Neural progenitor cell (in vitro differentiated cells): ENCODE measurements at regions not wholly inside any gene's neighbourhood (a gene's known extent, or its start where the extent isn't known, plus 50 kb on each side); places are given as distances from the start of the nearest gene placed in this dataset.

Source experiments
- DNase-seq: peaks from one replicate; pipeline ENCODE4 v3.0.0-alpha.2; 2016; ENCODE audit warnings: low spot score
- H2AFZ ChIP-seq: fragments of 200-600 bp; sonication (generic); replicated peaks from 2 replicates; pipeline ENCODE4 v1.6.1; 2016; ENCODE audit warnings: antibody characterized with exemption
- H3F3A ChIP-seq: fragments of 200-600 bp; sonication (generic); 2 replicates; pipeline ENCODE4 v1.6.1; 2016; ENCODE audit warnings: antibody characterized with exemption, low read depth
- H3K27ac ChIP-seq: fragments of 200-600 bp; sonication (generic); 2 replicates; pipeline ENCODE4 v1.5.1; 2016; ENCODE audit warnings: mild to moderate bottlenecking
- H3K27me3 ChIP-seq: fragments of 200-600 bp; sonication (generic); 2 replicates; pipeline ENCODE4 v1.6.1; 2016; ENCODE audit warnings: mild to moderate bottlenecking, moderate library complexity
- H3K36me3 ChIP-seq: fragments of 200-600 bp; sonication (generic); 2 replicates; pipeline ENCODE4 v1.5.1; 2016
- H3K4me1 ChIP-seq: fragments of 200-600 bp; sonication (generic); 2 replicates; pipeline ENCODE4 v1.6.1; 2016; ENCODE audit warnings: mixed run types
- H3K4me2 ChIP-seq: fragments of 200-600 bp; sonication (generic); 2 replicates; pipeline ENCODE4 v1.6.1; 2016
- H3K4me3 ChIP-seq: fragments of 200-600 bp; sonication (generic); 2 replicates; pipeline ENCODE4 v1.5.1; 2016
- H3K79me2 ChIP-seq: fragments of 200-600 bp; sonication (generic); 2 replicates; pipeline ENCODE4 v1.6.1; 2016; ENCODE audit warnings: low read depth
- H3K9ac ChIP-seq: fragments of 200-600 bp; sonication (generic); 2 replicates; pipeline ENCODE4 v1.6.1; 2016
- H3K9me3 ChIP-seq: fragments of 200-600 bp; sonication (generic); 2 replicates; pipeline ENCODE4 v1.5.1; 2016; ENCODE audit warnings: low read depth
- H4K20me1 ChIP-seq: fragments of 200-600 bp; sonication (generic); 2 replicates; pipeline ENCODE4 v1.6.1; 2016; ENCODE audit warnings: low read depth
- H3K27ac Mint-ChIP-seq: 3 replicates; pipeline ENCODE4 v1.8.0; 2021; ENCODE audit warnings: mixed read lengths
- H3K27me3 Mint-ChIP-seq: 2 replicates; pipeline ENCODE4 v1.8.0; 2022; ENCODE audit warnings: low read depth, mild to moderate bottlenecking, inconsistent platforms, moderate library complexity, mixed read lengths; ENCODE audit not compliant: insufficient read depth
- H3K36me3 Mint-ChIP-seq: 3 replicates; pipeline ENCODE4 v1.8.0; 2021; ENCODE audit warnings: mixed read lengths
- H3K4me1 Mint-ChIP-seq: 3 replicates; pipeline ENCODE4 v1.8.0; 2021; ENCODE audit warnings: mixed read lengths
- H3K4me3 Mint-ChIP-seq: 3 replicates; pipeline ENCODE4 v1.8.0; 2021; ENCODE audit warnings: mild to moderate bottlenecking, moderate library complexity, mixed read lengths
- H3K9me3 Mint-ChIP-seq: 3 replicates; pipeline ENCODE4 v1.8.0; 2020; ENCODE audit warnings: mixed read lengths
- CTCF ChIP-seq: fragments of 200-600 bp; sonication (generic); IDR thresholded peaks from 2 replicates; pipeline ENCODE4 v1.5.1; 2017; ENCODE audit warnings: antibody characterized with exemption, mild to moderate bottlenecking
- EZH2 ChIP-seq: fragments of 200-600 bp; sonication (generic); IDR thresholded peaks from 2 replicates; pipeline ENCODE4 v1.6.1; 2017; ENCODE audit warnings: antibody characterized with exemption, mild to moderate bottlenecking, moderate library complexity
- EZH2phosphoT487 ChIP-seq: fragments of 200-600 bp; sonication (generic); IDR thresholded peaks from 2 replicates; pipeline ENCODE4 v1.6.1; 2017; ENCODE audit warnings: antibody characterized with exemption

- no peak overlapping the region for H3K4me2 ChIP-seq
Measured at GRCh38 chr1:189960769-189961168, 516.9 kb downstream of the BRINP3 start.

GRCh38 chr1:189962181-189962580 is 515.5 kb downstream of the BRINP3 start:
- no peak overlapping the region for H2AFZ ChIP-seq
- TF ChIP-seq CTCF (no peak), EZH2 (no peak), EZH2phosphoT487 (no peak)
- no peaks in the 10 kb centered on the region for H3K4me1 ChIP-seq
- H3K4me3 ChIP-seq, result no peak overlapping the region
- no peak overlapping the region for H3K4me3 Mint-ChIP-seq
- no peaks in the 10 kb centered on the region for H3K36me3 Mint-ChIP-seq
- no peak for DNase-seq
- no peaks in the 10 kb centered on the region for H4K20me1 ChIP-seq
- H3K9me3 ChIP-seq, result no peaks in the 10 kb centered on the region
- no peaks in the 10 kb centered on the region for H3K36me3 ChIP-seq
- H3K27ac ChIP-seq, result no peak overlapping the region
- H3K27ac Mint-ChIP-seq, result no peak overlapping the region
- H3K27me3 Mint-ChIP-seq, result no peaks in the 10 kb centered on the region
- no peaks in the 10 kb centered on the region for H3K79me2 ChIP-seq
- no peaks in the 10 kb centered on the region for H3K27me3 ChIP-seq
- H3K9me3 Mint-ChIP-seq, result no peaks in the 10 kb centered on the region
- no peak overlapping the region for H3K9ac ChIP-seq
- no peaks in the 10 kb centered on the region for H3K4me1 Mint-ChIP-seq
- H3F3A ChIP-seq, result no peaks in the 10 kb centered on the region
- H3K4me2 ChIP-seq, result no peak overlapping the region

More at GRCh38 chr1:189960769-189961168, 516.9 kb downstream of the BRINP3 start:
- H3K27me3 ChIP-seq, result no peaks in the 10 kb centered on the region
- Mint-ChIP-seq H3K27ac (no peak overlapping the region), H3K36me3 (no peaks in the 10 kb centered on the region), H3K27me3 (no peaks in the 10 kb centered on the region), H3K9me3 (no peaks in the 10 kb centered on the region), H3K4me1 (no peaks in the 10 kb centered on the region), H3K4me3 (no peak overlapping the region)
- H3F3A ChIP-seq, result no peaks in the 10 kb centered on the region
- H4K20me1 ChIP-seq, result no peaks in the 10 kb centered on the region
- no peak for TF ChIP-seq CTCF
- no peak for TF ChIP-seq EZH2
- TF ChIP-seq EZH2phosphoT487, result no peak
- no peak overlapping the region for H2AFZ ChIP-seq
- DNase-seq, result no peak
- H3K9me3 ChIP-seq, result no peaks in the 10 kb centered on the region
- H3K9ac ChIP-seq, result no peak overlapping the region
- no peak overlapping the region for H3K4me3 ChIP-seq
- H3K79me2 ChIP-seq, result no peaks in the 10 kb centered on the region
- H3K27ac ChIP-seq, result no peak overlapping the region
- no peaks in the 10 kb centered on the region for H3K36me3 ChIP-seq
- H3K4me1 ChIP-seq, result no peaks in the 10 kb centered on the region

- H3K4me3 ChIP-seq, result no peak overlapping the region
- H3K9me3 ChIP-seq, result no peaks in the 10 kb centered on the region
- Mint-ChIP-seq H3K4me3 (no peak overlapping the region), H3K9me3 (peaks cover 3% of the 10 kb centered on the region), H3K4me1 (peaks cover 18% of the 10 kb centered on the region), H3K27me3 (no peaks in the 10 kb centered on the region), H3K27ac (no peak overlapping the region), H3K36me3 (no peaks in the 10 kb centered on the region)
- H4K20me1 ChIP-seq, result no peaks in the 10 kb centered on the region
- no peak overlapping the region for H3K9ac ChIP-seq
- no peaks in the 10 kb centered on the region for H3K36me3 ChIP-seq
- H3F3A ChIP-seq, result no peaks in the 10 kb centered on the region
- DNase-seq, result no peak
- no peaks in the 10 kb centered on the region for H3K79me2 ChIP-seq
- H2AFZ ChIP-seq, result no peak overlapping the region
- H3K27me3 ChIP-seq, result no peaks in the 10 kb centered on the region
- TF ChIP-seq EZH2 (no peak), EZH2phosphoT487 (no peak), CTCF (no peak)
- H3K4me1 ChIP-seq, result no peaks in the 10 kb centered on the region
- H3K27ac ChIP-seq, result no peak overlapping the region
- H3K4me2 ChIP-seq, result no peak overlapping the region
Measured at GRCh38 chr1:189970331-189971230, 507.1 kb downstream of the BRINP3 start.
